AG20443 (cell line): ENCODE measurements at regions not wholly inside any gene's neighbourhood (a gene's known extent, or its start where the extent isn't known, plus 50 kb on each side); places are given as distances from the start of the nearest gene placed in this dataset.
"Not testable (repeated sequence)": the region's sequence is repeated elsewhere in the genome, so short reads cannot be mapped to it uniquely, and the experiment has no call there.

ENCODE experiments used
- DNase-seq: peaks from one replicate; pipeline ENCODE4 v3.0.0; 2012; ENCODE audit warnings: low spot score, mixed read lengths

DNA sequence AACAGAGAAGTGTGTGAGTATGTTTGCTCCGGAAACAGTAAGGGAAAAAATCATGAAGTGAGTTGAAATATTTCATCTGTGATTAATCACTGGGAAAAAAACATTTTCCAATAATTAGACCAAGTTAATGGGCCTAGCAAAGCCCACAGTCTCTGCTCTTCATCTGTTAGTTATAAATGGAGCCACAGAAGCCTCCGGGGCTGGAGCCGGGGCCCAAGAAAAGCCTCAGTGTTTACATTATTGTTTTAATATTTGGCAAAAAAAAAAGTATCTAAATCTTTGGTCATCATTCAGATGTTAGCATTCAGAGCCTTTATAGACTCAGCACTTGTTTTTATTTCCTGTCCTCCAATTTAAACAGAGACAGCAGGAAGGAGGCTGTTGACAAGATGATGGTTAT lies 115.0 kb downstream of the UBE2U start:
- DNase-seq = no peak

DNA sequence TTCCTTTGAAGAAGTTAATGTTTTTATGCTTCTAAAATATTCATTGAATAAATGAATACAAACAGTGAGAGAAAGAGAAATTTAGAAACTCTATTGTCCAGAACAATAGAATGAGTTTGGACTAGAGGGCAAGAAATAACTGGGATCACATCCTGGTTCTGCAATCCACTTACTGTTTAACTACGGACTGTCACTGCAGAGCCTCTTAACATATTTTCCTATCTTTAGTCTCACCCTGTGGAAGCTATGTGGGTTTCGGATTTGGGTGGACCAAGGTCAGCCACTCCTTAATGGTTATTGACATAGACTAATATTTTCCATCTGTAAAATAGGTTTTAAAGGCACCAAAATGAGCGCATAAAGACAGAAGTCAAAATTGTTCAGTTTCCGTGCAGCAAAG lies 116.6 kb downstream of the UBE2U start:
- no peak for DNase-seq

DNA sequence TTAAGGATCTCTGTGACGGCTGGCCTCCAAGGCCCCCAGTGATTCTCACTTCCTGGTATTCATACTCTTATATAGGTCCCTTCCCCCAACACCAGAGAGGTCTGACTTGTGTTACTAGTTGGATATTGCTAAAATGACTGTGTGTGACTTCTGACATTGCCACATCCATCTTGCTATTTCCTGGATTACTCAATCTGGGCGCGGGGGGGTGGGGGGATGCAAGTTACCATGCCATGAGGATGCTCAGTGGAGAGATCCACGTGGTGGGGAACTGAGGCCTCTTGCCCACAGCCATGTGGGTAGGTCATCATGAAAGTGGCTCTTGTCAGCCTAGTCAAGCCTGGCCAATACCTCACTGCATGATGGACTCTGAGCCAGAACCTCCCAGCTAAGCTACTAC lies 117.0 kb downstream of the UBE2U start:
- no peak for DNase-seq

DNA sequence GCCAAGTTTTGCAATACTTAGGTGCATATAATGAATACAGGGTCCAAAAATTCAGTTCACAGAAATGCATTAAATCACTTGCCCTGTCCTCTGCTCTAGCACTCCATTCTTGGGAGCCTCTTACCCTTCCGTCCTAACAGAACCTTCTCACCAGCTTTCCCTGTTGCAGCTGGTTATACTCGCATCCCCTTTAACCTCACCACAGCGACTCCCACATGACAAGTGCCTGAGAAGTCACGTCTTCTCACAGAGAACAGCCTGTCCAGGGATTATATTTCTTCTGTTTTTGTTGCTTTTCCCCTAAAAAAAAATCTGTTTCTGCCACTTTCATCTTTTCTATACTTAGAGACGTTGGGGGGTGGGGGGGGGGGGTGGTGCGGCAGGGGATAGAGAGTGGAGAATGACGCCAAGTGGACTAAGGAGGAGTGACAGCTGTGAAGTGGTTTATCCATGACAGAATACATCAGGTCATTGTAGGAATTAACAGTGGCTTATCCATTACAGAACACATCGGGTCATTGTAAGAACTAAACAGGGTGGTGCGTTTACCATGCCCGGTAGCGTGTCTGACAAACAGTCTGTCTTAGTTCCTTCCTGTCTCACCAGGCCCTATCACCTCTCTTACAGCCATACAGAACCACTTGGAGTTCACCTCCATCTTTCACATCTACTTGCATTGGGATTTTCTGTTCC lies 117.6 kb downstream of the UBE2U start:
- no peak for DNase-seq

DNA sequence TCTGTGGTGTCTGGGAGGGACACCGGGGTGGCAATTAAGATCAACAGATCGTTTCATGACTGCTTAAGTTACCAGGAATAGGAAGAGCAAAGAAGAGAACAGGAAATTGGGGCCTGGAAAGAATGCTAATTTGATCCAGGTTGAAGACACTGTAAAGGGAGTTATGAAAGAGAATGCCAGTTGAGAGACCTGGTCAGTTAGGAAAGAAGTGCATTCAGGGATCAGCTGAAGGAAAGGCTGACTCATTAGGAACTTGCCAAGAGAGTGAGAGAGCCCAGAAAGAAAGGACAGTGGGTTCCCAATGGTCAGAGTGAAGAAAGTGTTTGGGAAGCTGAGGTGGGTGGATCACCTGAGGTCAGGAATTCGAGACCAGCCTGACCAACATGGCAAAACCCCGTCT lies 119.6 kb downstream of the UBE2U start:
- no peak for DNase-seq

DNA sequence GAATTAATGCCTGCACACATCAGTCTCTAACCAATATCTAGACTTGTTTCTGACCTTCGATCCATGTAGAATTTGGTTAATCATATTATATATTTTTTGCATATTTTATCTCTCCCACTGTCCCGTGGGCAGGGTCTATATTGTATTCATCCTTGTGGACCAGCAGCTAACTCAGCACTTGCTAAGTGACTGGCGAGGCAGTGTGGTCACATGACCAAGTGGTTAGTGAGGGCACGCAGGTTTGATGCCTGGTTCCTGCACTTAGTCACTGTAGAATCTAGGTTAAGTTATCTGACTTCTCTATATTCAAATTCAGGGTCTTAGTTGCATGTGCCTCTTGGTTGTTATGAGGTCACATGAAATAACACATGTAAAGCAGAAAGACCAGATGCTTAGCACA lies 120.5 kb downstream of the UBE2U start:
- no peak for DNase-seq

DNA sequence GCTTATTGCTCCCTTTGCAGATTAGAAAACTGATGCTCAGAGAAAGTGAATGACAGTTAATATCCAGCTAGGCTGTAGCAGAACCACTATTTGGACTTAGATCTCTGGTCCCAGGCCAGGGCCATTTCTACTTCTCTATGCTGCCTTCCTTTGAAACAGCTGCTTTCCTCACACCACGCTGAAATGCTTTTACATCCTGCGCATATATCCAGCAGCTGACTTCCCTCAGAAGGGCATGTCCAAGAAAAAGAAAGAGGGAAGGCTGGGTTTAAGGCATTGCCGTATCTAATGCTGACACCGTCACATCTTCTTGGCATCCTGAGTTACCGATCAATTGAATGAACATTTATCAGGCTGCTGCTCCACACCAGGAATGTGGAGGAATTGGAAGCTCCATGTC lies 122.4 kb downstream of the UBE2U start:
- no peak for DNase-seq

DNA sequence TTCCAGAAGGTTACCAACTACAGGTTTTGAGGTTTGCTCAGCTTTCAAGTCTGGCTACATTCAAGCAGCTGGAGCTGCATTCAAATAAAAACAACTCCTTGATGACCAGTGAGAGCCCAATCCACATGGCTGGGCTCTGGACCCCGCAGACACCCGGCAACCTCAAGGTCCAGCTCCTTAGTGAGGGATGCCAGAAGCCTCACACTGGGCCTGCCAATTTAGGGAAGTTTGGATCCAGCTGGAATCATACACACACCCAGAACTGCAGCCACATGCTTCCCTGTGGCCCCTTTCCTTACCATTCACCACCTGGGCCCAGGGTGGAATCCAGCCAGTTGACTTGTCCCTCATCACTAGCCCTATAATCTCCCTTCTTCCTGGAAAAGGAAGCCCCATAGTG lies 123.7 kb downstream of the UBE2U start:
- no peak for DNase-seq

DNA sequence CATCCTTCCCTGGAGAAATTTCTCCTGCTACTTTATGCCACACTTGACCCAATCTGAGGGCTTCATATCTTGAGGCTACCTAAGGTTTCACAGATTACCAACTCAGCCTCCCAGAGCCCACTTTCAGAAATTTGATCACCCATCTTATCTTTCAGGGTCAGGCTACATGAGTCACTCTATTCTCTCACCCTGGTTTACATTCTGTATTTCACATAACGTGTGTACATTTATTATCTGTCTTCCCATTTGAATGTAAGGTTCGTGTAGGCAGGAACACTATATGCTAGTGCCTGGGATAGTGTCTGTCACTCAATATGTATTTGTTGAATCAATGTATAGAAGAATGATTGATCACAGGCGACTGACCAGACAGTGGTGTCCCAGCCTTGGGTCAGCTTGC lies 124.8 kb downstream of the UBE2U start:
- DNase-seq = no peak

DNA sequence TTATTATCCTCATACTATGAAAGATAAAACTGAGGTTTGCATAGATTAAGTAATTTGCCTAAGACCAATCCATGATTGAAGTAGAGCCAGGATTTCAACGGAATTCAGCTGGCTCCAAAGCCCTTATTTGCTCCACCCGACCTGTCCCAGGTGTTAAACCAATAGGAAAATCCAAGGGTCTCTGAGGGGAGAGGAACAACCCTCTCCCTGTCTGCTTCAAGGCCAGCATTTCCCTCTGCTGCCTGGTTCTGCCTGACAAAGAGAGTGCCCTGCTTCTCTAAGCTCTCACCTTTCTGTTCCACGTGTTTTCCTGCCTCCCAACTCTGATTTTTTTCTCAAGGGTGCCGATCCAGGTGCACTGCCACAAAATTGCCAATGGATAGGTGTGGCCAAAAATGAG lies 127.4 kb downstream of the UBE2U start:
- DNase-seq = no peak

DNA sequence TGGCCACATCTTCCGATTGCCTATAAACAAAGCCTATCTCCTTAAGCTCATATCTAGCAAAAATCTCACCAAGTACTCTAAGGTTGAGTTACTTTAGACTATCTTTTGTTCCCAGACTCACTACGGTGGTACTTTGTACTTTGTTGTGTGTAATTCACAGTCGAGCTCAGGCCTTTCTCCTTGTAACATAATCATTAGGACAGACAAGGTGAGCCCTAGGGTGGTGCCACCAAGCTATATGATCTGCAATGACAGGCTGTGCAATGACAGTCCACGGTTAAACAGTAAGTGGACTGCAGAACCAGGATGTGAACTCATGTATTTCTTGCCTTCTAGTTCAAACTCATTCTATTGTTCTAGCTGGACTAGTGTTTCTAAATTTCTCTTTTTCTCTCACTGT lies 132.2 kb downstream of the UBE2U start:
- no peak for DNase-seq

DNA sequence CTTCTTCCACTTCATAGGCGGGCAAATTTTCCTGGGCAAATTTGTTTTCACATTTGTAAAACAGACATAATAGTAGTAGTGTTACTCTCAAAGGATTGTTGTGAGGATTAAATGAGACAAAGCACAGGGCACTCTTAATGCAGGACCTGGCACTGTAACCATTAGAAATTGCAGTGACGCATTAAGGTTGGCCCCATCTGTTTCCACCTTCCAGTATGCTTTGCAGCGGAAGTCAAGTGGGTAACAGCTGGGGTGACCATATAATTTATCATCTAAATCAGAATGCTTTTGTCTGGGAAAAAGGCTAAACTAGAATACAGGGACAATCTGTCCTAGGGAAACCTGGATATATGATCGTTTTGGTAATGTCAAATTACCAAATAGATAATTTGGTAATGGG lies 132.5 kb upstream of the CACHD1 start:
- no peak for DNase-seq

DNA sequence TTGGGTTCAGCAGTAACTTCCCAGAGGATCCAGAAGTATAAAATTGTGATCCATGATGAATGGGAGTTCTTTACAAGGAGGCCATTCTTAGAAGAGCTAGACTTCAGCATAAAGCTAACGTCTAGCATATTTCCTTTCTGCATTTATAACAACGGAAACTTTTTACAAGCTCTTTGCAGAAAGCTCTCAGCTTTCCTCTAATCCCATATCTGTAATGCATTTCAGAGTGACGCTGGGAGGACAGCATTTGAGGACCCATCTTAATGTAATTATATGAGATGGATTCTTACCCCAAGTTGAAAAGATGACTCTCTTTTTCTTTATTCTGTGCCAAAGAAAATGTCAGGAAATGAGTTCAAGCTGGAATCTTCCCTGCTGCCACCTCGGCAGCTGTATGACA lies 132.0 kb upstream of the CACHD1 start:
- DNase-seq = peak; percentile 26

DNA sequence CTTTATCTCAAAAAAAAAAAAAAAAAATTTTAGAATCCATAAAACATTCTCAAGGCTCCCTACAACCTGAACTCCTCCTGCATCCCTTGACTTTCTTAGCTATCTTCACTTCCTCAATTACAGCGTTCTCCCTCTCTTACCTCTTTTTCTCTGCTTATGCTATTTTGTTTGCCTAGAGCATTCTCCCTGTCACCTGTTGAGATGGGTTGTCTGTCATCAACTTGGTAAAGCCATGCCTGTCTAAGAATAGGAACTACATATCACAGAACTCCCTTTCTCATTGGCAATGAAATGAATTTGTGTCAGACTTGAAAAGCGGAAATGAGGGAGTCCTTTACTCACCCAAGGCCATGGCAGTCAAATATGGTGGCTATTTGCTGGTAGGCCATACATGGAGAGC lies 129.6 kb upstream of the CACHD1 start:
- DNase-seq = no peak

DNA sequence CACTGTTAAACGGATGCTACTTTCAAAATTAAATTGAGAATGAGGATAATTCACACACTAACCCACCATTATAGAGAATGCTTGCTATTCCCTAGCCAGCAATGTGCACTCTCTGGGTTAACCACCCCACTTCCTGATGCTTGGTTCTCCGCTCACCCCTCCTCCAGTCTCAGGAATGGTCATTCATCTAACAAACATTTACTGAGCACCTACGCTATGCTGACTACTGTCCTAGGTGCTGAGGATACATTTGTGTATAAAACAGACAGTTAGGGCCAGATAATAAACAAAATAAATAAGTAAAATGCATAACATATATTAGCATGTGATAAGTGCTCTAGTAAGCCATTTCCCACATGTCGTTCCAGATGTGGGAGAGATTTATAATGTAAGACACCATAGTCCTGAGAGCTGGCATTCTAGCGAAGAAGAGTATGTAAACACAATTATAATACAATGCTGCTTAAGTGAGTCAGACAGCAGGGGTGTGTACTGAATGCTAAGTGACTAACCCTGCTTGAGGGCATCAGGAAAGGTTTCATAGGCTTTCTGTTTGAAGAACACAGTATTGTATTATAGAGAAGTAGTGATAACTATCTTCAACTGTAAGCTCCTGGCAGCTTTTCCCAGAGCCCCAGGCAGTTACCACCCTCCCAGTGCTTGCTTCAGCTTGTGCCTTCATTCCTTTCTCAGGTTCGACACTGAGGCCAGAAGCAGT lies 126.7 kb upstream of the CACHD1 start:
- peak; percentile 77 for DNase-seq

DNA sequence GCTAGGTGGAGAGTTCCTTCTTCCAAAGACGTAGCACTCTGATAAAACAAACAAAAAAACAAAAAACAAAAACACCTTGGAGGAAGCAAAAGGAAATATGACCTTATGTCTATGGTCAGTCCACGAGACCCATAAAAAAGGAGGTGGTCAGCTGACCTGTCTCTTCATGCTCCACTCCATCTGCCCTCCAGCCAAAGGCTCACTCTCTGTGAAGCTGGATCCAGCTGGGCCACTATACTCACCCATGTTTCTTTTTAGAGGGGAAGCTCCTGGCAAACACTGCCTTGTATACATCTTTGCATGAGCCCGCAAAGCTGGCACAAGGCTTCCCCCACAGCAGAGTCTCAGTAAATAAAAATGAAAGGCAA lies 126.1 kb upstream of the CACHD1 start:
- no peak for DNase-seq

DNA sequence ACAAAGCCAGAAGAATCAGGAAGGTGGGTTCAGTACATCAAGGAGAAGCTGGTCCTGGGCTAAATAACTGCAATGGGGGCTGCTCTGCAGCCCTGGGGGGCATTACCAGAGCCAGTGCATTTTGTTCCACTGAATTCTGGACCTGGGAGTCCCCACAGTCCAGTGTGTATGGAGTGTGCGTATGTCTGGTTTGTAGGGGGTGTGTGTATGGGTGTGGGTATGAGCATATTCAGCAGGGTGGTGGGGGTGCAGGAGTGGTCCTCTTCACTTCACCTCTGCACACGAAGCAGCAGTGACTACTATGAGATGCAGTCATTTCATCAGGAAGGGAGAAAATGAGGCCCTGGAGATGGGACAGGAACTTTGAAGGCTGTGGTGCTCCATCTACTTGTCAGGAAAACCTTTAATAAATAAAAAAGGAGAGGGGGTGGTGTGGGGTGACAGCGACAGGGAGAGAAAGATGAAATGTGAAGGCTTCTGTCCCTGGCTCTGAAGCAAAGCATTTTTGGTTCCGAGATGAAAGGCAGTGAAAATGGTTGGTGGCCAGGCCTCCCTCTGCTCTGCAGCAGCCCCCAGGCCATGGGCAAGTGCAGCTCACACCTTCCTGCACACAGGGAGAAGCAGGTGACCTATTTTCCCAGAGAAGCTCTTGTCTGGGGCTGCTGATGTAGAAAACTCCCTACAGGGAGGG lies 121.5 kb upstream of the CACHD1 start:
- no peak for DNase-seq

DNA sequence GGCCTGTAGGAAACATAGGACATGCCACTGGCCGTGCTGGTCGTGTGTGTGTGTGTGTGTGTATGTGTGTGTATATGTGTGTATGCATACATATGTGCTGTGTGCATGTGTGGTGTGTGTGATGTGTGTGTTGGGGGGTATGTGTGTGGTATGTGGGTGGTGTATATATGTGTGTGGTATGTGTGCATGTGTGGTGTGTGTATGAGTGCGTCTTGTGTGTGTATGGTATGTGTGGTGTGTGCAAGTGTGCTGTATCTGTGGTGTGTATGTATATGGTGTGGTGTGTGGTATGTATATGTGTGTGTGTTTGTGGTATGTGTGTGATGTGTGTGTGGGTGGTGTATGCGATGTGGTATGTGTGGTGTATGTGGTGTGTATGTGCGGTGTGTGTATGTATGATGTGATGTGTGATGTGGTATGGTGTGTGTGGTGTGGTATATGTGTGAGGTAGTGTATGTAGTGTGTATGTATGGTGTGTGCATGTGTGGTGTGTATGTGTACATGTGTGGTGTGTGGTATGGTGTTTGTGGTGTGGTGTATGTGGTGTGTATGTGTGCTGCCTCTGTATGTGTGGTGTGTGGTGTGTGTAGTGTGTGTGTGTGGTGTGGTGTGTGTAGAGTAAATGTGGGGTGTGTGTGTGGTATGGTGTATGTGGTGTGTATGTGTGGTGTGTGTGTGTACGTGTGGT lies 120.8 kb upstream of the CACHD1 start:
- no peak for DNase-seq

DNA sequence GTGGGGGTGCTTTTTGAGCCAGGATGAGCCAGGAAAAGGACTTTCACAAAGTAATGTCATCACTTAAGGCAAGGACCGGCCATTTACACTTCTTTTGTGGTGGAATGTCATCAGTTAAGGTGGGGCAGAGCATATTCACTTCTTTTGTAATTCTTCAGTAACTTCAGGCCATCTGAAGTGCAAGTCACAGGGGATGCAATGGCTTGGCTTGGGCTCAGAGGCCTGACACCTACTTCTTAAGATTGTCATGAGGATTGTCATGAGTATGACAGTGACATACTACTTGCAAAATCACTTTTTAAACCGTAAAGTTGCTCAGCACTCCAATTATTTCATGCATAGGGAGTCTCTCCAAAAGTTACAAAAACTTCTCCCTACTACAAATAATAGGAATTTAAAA lies 114.4 kb upstream of the CACHD1 start:
- DNase-seq = not testable (repeated sequence)

DNA sequence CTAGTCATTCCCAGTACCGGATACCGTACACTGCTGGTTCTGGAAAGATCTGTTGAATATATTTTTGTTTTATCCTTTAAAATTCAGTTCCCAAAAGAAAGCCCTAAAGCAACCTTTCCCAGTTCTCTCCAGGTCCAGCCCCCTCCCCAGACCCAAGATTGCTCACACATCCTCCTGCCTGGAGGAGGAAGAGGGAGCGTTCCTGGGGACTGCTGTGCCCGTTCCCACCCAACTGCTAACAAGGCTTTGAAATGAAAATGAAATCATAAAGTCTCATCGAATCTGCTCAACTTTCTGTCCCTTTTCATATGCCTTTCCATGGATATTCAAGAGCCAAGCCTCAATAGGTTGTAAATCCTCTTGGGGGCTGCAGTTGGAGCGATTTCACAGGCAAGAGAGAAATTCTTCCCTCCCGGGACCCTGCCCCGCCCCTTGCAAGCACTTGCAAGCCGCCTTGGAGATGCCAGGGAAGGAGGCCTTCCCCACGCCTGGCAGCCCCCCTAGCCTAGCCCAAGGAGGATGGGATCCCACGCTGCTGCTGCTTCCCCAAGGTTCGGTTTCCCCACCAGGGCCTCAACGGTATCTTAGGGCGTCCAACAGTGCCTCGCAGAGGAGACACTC lies 113.2 kb upstream of the CACHD1 start:
- no peak for DNase-seq

DNA sequence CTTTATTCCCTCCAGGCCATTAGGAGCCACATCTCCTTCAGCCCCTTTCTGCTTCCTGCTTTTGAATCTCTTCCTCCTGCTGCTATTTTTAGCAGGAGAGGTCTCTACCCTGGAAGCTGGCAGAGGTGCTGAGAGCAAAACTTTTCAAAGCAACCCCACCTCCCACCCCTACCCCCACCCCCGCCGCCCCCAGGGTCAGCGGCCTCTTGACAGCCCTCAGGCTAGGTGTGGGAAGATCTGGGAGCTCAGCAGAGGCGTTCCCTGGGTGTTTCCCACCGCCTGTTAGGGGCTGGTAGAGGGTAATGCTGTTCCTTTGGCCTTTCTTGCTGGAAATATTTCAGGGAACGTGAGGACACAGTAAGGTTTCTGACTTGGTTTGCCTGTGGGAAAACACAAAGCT lies 112.5 kb upstream of the CACHD1 start:
- DNase-seq = no peak

DNA sequence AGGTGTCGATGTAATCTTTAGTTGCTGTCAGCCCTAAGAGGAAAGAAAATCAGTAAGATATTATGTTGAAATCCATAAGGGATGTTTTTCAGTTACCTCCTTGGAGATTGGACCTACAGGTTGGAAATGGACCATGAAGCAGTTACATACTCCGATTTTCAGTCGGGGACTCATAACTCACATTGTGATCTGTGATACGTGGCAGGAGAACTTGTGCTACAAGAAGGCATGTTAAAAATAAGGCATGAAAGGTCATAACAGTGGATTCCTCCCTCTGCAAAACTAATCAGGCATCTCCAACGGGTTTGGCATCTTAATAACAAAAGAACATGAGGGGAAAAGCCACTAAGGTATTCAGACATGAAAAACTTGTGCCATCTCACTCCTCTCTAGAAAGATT lies 111.2 kb upstream of the CACHD1 start:
- no peak for DNase-seq

DNA sequence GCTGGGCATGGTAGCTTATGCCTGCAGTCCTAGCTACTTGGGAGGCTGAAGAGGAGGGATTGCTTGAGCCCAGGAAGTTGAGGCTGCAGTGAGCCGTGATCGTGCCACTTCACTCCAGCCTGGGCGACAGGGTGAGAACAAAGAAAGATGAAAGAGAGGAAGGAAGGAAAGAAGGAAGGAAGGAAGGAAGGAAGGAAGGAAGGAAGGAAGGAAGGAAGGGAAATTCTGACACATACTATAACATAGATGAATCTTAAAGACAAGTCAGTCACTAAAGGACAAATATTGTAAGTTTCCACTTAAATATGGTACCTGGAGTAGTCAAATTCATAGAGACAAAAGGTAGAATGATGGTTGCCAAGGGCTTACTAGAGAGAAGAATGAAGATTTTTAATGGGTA lies 108.0 kb upstream of the CACHD1 start:
- DNase-seq = no peak
